T47D (cell line): ENCODE measurements at regions not wholly inside any gene's neighbourhood (a gene's known extent, or its start where the extent isn't known, plus 50 kb on each side); places are given as distances from the start of the nearest gene placed in this dataset.
"Not testable (repeated sequence)": the region's sequence is repeated elsewhere in the genome, so short reads cannot be mapped to it uniquely, and the experiment has no call there.

Experiments used
- DNase-seq, 2 experiments: peaks; one replicate each; pipeline versions ENCODE4 v3.0.0 to v3.0.0-alpha.2; 2011 to 2012; ENCODE audit warnings: low read depth in 1 of 2, low spot score in 1 of 2
- JUND ChIP-seq: IDR thresholded peaks from 2 replicates; pipeline ENCODE4 v1.6.1; 2012; ENCODE audit warnings: low read depth
- in situ Hi-C: cut with HindIII; loops from 2 replicates; pipeline ENCODE4 v1.10.0; 2016; ENCODE audit warnings: low sequenced_read_pairs, low pct_unique_long_range_greater_than_20kb

DNA sequence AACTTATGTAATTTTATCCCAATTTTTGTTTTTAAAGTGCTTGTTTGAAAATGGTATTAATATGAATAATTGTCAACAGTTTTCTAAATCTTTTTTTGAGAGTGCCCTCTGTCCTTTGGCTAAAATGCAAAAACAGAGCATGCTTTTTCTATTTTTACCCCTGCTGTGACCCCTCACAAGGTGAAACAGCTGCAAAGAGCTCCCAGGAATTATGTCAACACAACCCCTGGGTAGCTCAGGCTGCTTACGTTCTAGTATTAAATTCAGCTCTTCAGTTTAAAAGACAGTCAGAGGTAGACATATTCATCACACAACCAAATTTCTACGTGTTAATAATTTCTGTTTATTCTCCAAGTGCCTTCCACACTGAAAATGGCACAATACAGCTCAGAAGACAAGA is 367.5 kb downstream of the PRDM5 start:
- DNase-seq: no peak

DNA sequence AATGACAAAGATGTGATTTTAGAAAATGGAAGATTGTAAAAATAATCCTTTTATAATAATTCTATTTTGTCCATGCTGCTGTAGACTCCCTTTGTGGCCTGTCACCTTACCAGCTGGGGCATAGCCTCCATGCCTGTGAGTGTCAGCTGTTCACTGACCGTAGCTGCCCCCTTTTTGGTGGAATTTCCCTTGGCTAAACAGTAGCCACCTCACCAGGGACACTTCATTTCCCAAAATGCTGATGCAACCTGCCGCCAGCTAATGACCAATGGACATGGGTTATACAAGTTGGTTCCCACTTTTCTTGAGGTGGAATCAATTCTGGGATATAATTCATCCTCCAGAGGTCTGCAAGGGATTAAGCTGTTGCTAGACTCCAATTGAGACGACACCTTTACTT is 368.4 kb downstream of the PRDM5 start:
- no peak for TF ChIP-seq JUND
- in situ Hi-C loops: no loop called here
- no peak for DNase-seq

More for the DNA sequence above, 367.5 kb downstream of the PRDM5 start:
- no peak for TF ChIP-seq JUND
- in situ Hi-C loops: no loop called here

DNA sequence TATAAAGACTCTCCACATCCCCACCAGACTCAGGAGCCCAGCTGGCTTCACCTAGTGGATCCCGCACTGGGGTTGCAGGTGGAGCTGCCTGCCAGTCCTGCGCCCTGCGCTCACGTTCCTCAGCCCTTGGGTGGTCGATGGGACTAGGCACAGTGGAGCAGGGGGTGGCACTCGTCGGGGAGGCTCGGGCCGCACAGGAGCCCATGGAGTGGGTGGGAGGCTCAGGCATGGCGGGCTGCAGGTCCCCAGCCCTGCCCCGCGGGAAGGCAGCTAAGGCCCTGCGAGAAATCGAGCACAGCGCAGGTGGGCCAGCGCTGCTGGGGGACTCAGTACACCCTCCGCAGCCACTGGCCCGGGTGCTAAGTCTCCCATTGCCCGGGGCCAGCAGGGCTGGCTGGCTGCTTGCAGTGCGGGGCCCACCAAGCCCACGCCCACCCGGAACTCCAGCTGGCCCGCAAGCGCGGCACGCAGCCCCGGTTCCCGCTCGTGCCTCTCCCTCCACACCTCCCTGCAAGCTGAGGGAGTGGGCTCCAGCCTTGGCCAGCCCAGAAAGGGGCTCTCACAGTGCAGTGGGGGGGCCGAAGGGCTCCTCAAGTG is 371.8 kb downstream of the PRDM5 start:
- in situ Hi-C loops, DNase-seq: not testable (repeated sequence)

- in situ Hi-C loops: no loop called here
Observed at GRCh38 chr4:120549011-120549570, 373.4 kb downstream of the PRDM5 start.

GRCh38 chr4:120545391-120545790 is 377.1 kb downstream of the PRDM5 start:
- no peak for DNase-seq
- in situ Hi-C loops: no loop called here
- no peak for TF ChIP-seq JUND

More at GRCh38 chr4:120549011-120549570, 373.4 kb downstream of the PRDM5 start:
- no peak for TF ChIP-seq JUND
- no peak for DNase-seq

DNA sequence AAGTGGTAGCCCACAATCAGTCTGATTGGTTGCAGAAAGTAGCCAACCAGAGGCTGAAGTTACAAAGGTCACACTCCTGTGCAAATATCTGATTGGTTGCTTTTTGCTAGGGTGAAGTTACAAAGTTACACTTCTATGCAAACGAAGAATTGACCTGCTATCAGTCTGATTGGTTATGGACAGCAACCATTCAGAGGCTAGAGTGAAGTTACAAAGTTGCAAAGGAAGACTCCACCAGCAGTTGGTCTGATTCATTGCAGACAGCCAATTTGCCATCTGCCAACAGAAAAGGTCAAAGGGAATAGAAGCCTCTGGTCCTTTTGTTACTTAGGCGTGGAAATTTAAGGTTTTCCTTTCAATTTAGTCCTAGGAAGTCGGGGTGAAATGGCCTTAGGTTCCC is 377.7 kb downstream of the PRDM5 start:
- no peak for DNase-seq
- in situ Hi-C loops: no loop called here

DNA sequence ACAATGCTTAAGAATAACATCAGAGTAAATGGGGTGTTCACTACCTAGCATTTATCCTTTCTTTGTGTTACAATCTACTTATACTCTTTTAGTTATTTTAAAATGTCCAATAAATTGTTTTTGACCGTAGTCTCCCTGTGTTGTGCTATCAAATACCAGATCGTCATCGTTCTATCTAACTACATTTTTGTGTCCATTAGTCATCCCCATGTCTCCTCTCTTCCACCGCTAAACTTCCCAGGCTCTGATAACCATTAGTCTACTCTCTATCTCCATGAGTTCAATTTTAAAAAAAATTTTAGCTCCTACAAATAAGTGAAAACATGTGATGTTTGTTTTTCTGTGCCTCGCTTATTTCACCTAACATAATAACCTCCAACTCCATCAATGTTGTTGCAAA is 381.9 kb downstream of the PRDM5 start:
- in situ Hi-C loops: no loop called here
- no peak for TF ChIP-seq JUND
- DNase-seq: no peak

More for the DNA sequence above, 377.7 kb downstream of the PRDM5 start:
- no peak for TF ChIP-seq JUND

- in situ Hi-C loops: no loop called here
- TF ChIP-seq JUND: no peak
- DNase-seq: no peak
Observed at GRCh38 chr4:120536884-120537283, 385.6 kb downstream of the PRDM5 start.

- in situ Hi-C loops: no loop called here
- DNase-seq: no peak
- TF ChIP-seq JUND: no peak
Observed at GRCh38 chr4:120528428-120528827, 394.1 kb downstream of the PRDM5 start.

- TF ChIP-seq JUND: no peak
- no peak for DNase-seq
- in situ Hi-C loops: no loop called here
Observed at GRCh38 chr4:120526033-120526432, 396.5 kb downstream of the PRDM5 start.

- DNase-seq: no peak
- in situ Hi-C loops: no loop called here
- TF ChIP-seq JUND: no peak
Observed at GRCh38 chr4:120525106-120525505, 397.4 kb downstream of the PRDM5 start.

- TF ChIP-seq JUND: no peak
- no peak for DNase-seq
- in situ Hi-C loops: no loop called here
Observed at GRCh38 chr4:120524237-120524636, 398.3 kb downstream of the PRDM5 start.

- in situ Hi-C loops: no loop called here
- no peak for TF ChIP-seq JUND
Observed at GRCh38 chr4:120520761-120521160, 401.8 kb downstream of the PRDM5 start.

GRCh38 chr4:120517966-120518365 is 404.6 kb downstream of the PRDM5 start:
- peak in 1 of 2 experiments; percentile 82 for DNase-seq
- TF ChIP-seq JUND: no peak
- in situ Hi-C loops: no loop called here

More at GRCh38 chr4:120520761-120521160, 401.8 kb downstream of the PRDM5 start:
- DNase-seq: no peak
